Stimulated activated CD4-positive, alpha-beta T cell treated with anti-CD3 and anti-CD28 coated beads, Interleukin-2, amount 100 ng/mL, for 24 hours (primary cell): ENCODE measurements at regions not wholly inside any gene's neighbourhood (a gene's known extent, or its start where the extent isn't known, plus 50 kb on each side); places are given as distances from the start of the nearest gene placed in this dataset.
"Not testable (repeated sequence)": the region's sequence is repeated elsewhere in the genome, so short reads cannot be mapped to it uniquely, and the experiment has no call there.

Source experiments
- DNase-seq, 2 donors: peaks; one replicate each; pipeline ENCODE4 v3.0.0-alpha.2; 2020

GRCh38 chr2:122750095-122750494, 994.6 kb downstream of the TSN start:
- no peak for DNase-seq

GRCh38 chr2:122750808-122751207, 995.4 kb downstream of the TSN start:
- DNase-seq: no peak

GRCh38 chr2:122753336-122753735, 997.9 kb downstream of the TSN start:
- no peak for DNase-seq

- DNase-seq: no peak
Observed at GRCh38 chr2:122754561-122754960, 999.1 kb downstream of the TSN start.

- no peak for DNase-seq
Observed at GRCh38 chr2:122755281-122755780, 999.9 kb downstream of the TSN start.

- no peak for DNase-seq
Observed at GRCh38 chr2:122758967-122759366, 1003.5 kb downstream of the TSN start.

- no peak for DNase-seq
Observed at GRCh38 chr2:122764014-122764413, 1008.6 kb downstream of the TSN start.

- DNase-seq: no peak
Observed at GRCh38 chr2:122780251-122780650, 1024.8 kb downstream of the TSN start.

GRCh38 chr2:122794100-122794499, 1038.6 kb downstream of the TSN start:
- DNase-seq: no peak

GRCh38 chr2:122795763-122796162, 1040.3 kb downstream of the TSN start:
- no peak for DNase-seq

GRCh38 chr2:122799391-122799790, 1043.9 kb downstream of the TSN start:
- no peak for DNase-seq

- no peak for DNase-seq
Observed at GRCh38 chr2:122800781-122801180, 1045.3 kb downstream of the TSN start.

- DNase-seq: no peak
Observed at GRCh38 chr2:122804494-122804893, 1049.0 kb downstream of the TSN start.

- no peak for DNase-seq
Observed at GRCh38 chr2:122805346-122805745, 1049.9 kb downstream of the TSN start.

- DNase-seq: no peak
Observed at GRCh38 chr2:122808286-122808969, 1053.0 kb downstream of the TSN start.

GRCh38 chr2:122812214-122812613, 1056.8 kb downstream of the TSN start:
- DNase-seq: not testable (repeated sequence)

- DNase-seq: no peak
Observed at GRCh38 chr2:122815120-122815519, 1059.7 kb downstream of the TSN start.

- no peak for DNase-seq
Observed at GRCh38 chr2:122816803-122817202, 1061.4 kb downstream of the TSN start.

GRCh38 chr2:122822319-122822718, 1066.9 kb downstream of the TSN start:
- DNase-seq: no peak

GRCh38 chr2:122830157-122830556, 1074.7 kb downstream of the TSN start:
- no peak for DNase-seq

- DNase-seq: no peak
Observed at GRCh38 chr2:122831649-122832048, 1076.2 kb downstream of the TSN start.

- DNase-seq: no peak
Observed at GRCh38 chr2:122843503-122843902, 1088.1 kb downstream of the TSN start.

GRCh38 chr2:122851161-122851560, 1095.7 kb downstream of the TSN start:
- DNase-seq: no peak

- no peak for DNase-seq
Observed at GRCh38 chr2:122851972-122852531, 1096.6 kb downstream of the TSN start.

GRCh38 chr2:122856696-122857095, 1101.2 kb downstream of the TSN start:
- DNase-seq: no peak
